Right lobe of liver (tissue), 4 donors: ENCODE measurements at regions not wholly inside any gene's neighbourhood (a gene's known extent, or its start where the extent isn't known, plus 50 kb on each side); places are given as distances from the start of the nearest gene placed in this dataset.

Experiments
- CTCF ChIP-seq, 4 donors: fragments of 200-600 bp in 3 of 4; fragments of 450-650 bp in 1 of 4; IDR thresholded peaks; one replicate each; pipeline versions ENCODE4 v1.5.1 to v1.8.0; 2016 to 2022; ENCODE audit warnings: antibody characterized with exemption in 4 of 4, mild to moderate bottlenecking in 2 of 4
- POLR2A ChIP-seq: fragments of 450-650 bp; IDR thresholded peaks from one replicate; pipeline ENCODE4 v1.6.1; 2017; ENCODE audit warnings: antibody characterized with exemption, mild to moderate bottlenecking
- donor health status: DM: no; HTN: no; CAD: no.
- donor health status: DM: no; HTN: no; CAD: no.
- donor health status: DM: no; HTN: yes; CAD: no.

- no peak for TF ChIP-seq CTCF (IDR thresholded peaks at IDR 0.05)
- TF ChIP-seq POLR2A = no peak
Observed at GRCh38 chr6:112752305-112752704, 405.2 kb downstream of the RFPL4B start.
